NK-92 treated with Interleukin-12 subunit alpha and Interleukin-12 subunit beta, amount 100 ng/mL, for 24 hours (cell line): ENCODE measurements at regions not wholly inside any gene's neighbourhood (a gene's known extent, or its start where the extent isn't known, plus 50 kb on each side); places are given as distances from the start of the nearest gene placed in this dataset.

Experiments used
- DNase-seq: peaks from one replicate; lab custom pipeline; 2025; lab: John Stamatoyannopoulos, UW

DNA sequence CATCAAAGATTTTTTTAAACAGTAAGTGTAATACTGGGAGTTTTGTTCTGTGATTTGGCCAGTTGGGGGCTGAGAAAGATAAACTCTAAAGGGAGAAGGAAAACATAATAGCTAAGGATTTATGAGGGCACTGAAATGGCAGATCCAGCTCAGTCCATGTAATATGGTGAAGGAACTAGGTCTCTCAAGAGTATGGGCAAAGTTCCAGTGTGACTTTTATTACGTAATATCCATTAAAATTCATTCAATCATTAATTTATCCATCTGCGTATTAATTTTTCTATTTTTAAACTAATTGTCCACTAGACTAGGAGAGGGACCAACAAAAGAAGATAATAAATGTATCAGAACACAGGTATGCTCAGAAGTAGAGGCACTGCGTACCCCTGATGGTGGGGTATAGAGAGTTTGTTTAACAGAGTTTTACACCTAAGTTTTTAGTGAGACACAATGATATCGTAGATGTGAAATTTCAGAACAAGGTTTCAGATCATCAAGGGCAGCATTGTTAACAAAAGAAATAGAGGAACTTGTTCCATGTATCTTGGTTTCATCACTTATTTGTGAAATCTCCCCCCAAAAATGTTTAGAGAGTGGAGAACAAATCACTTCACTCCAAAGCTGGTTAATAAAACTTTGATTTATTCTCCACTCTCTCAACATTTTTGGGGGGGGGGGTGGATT lies 351.1 kb downstream of the GRXCR1 start:
- DNase-seq, result no peak

- no peak for DNase-seq
These were observed 352.3 kb downstream of the GRXCR1 start for GRCh38 chr4:43244688-43245382.

GRCh38 chr4:43251841-43252240 lies 359.3 kb downstream of the GRXCR1 start:
- no peak for DNase-seq

GRCh38 chr4:43253541-43253940 lies 361.0 kb downstream of the GRXCR1 start:
- DNase-seq, result no peak

DNA sequence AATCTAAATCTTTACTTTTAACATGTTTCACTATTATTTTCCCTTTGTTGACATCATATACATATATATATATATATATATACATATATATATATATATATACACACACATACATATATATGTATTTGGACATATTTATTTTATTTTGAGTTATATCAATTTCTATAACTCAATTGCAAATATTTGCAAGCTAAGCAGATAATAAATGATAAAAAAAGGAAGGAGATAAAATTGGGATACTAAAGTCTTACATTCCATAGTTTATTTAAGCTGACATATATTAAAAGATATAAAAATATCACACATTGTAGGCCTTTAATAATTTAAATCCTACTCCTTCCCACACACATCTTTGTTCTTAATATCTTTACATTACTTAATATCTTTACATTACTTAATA lies 372.2 kb downstream of the GRXCR1 start:
- no peak for DNase-seq

DNA sequence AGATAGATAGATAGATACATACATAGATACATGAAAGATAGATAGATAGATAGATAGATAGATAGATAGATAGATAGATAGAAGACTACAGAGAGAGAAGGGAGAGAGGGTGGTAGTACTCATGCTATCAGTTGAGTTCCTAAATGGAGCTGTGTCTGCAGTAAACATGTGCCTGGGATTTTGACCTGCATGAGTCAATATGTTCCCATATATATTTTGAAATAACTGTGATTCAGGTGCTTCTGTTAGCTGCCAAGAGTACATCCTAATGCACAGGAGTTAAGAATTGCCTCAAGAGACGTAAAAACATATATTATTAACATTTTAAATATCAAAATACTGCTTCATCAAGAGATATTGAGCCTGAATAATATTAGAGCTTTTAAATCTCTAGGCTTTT lies 379.4 kb downstream of the GRXCR1 start:
- DNase-seq, result no peak

GRCh38 chr4:43274376-43274775 lies 381.9 kb downstream of the GRXCR1 start:
- DNase-seq, result no peak

DNA sequence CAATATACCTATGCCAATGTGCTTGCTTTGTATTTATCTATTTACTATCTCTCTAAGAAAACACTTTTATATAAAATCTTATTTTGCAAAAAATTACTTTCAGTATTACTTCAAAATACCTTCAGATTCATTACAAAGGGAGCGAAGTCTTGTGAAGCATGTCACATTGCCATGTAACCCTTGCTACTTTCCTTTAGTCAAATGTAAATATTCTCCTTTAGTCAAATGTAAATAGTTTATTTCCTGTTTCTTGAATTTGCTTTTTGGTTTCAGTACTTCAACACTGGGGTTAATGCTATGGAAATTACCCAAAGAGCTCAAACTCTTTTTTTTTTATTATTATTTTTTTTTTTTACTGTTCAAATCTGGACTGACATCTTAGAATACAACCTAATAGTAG lies 383.3 kb downstream of the GRXCR1 start:
- no peak for DNase-seq

DNA sequence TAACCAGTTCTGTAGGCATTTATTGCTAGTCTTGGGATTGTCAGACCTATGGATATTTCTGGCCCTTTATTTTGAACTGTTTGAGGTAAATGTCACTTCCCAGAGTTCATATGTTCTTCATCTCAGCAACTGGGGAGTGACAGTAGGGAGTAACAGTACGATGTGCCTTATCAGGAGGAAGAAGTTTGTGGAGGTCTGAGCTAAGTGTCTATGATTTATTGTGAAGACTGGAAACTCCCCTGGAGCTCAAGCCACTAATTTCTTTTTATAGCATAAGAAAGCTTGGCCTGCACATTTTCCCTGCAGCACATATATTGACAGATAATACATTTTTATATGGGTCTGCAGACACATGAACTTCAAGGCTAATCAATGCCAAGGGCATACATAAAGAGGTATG lies 383.8 kb downstream of the GRXCR1 start:
- no peak for DNase-seq

DNA sequence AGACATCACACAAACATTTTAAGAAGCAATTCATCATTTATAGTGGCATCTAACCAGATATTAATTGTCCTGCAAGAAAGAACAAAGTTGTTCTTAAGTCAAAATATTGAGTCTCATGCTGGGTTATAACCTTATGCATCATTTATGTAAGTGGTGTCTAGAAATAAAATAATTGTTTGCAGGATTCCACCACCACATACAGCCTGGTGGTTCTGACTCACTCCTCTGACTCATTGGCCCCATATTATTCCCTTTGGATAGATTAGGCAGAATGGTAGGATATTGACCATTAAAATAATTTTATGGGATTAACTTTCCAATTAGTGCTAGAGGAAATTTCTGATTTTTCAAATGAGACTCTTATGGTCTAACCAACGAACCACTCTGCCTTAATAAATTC lies 384.5 kb downstream of the GRXCR1 start:
- DNase-seq, result no peak

- DNase-seq, result no peak
These were observed 390.0 kb downstream of the GRXCR1 start for GRCh38 chr4:43282534-43282933.

DNA sequence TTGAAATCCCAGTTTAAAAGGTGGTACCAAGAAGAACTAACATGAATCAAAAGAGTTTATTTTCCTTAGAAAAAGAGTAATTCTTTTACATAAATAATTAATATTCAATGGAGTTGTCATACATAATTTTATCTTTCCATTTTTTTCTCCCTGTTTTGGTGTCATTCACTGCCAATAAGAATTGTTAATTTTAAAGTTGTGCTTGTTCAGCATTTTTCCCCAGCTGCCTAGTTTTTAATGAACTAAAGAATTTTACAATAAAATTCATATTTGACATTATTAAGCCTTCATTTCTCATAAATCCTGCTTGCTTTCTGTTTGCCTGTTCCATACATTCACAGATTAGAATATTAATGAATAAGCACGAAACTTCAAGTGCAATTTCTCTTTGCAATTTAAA lies 393.6 kb downstream of the GRXCR1 start:
- no peak for DNase-seq

DNA sequence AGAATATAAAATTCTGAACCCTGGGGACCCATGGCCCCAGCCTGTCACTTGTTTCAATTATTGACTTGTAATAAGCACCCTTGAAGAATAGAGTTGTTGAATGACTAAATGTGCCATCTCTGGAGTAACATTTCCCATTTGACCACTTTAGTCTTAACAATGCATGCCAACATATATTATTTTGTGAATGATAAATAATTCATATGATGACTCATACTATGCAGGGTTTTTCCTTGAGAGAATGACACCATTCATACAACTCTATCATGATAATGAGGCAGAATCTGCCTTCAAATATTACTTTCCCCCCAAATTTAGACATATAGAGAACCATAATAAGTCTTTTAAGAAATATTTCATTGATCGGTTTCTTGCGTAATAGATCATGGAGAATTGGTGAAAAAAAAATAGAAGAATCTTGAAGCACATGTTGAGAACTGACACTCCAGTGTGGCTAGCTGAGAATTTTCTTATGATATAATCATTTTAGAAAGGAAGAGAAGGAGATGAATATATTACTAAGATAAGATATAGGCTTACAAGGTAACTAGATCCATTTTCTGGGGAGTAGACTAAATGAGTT lies 404.5 kb downstream of the GRXCR1 start:
- DNase-seq, result no peak

GRCh38 chr4:43316813-43317212 lies 424.3 kb downstream of the GRXCR1 start:
- DNase-seq, result no peak

DNA sequence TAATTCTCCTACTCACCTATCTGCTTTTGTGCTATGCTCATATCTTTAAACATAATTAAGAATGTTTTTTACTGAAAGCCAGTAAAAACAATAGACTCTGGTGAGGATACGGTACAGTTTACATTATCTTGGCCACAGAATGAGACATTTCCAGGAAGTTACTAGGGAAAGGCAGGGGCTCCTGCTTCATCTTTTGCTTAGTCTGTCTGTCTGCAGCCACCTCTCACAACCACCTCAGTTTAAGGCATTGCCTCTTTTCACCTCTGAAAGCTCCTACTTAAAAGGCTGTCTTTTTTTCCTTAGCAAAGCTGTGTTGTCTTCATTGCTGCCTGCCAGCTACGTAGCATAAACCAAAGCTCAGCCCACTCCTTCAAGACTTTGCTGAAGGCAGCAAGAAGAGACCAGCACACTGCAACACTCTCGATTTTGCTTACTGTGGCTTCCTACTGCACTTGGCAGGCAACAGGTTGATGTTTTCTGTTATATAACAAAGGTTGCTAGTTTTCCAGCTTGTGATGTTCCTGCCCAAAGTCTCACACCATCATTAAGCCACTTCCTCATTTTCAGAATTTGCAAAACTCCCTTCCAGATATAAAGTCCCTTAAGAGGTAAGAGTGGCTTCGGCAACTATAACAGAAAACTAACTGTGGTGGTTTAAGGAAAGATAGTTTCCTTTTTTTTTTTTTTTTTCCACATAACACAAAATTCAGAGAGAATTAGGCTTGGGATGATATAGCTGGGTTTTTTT lies 432.9 kb downstream of the GRXCR1 start:
- no peak for DNase-seq

- DNase-seq, result no peak
These were observed 437.8 kb downstream of the GRXCR1 start for GRCh38 chr4:43330288-43330687.

GRCh38 chr4:43331226-43332051 lies 438.9 kb downstream of the GRXCR1 start:
- no peak for DNase-seq

DNA sequence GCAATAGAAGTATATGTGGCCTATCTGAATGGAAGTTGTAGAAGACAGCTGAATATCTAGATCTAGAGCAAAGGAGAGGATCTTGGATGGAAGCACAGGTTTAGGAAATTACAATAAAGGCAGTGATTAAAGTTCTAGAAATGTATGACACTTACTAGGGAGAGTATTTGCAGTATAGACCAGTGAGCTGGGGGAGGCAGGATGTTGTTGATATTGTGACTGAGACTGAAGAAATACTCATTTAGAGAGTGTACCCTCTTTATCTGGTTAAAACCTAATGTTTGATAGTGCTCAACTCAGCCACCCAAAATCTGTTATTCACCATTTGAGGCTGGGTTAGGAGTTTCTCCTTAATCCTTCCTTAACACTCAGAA lies 439.5 kb downstream of the GRXCR1 start:
- no peak for DNase-seq

- no peak for DNase-seq
These were observed 445.2 kb downstream of the GRXCR1 start for GRCh38 chr4:43337707-43338106.

- DNase-seq, result no peak
These were observed 446.9 kb downstream of the GRXCR1 start for GRCh38 chr4:43339435-43339834.

GRCh38 chr4:43341741-43342140 lies 449.2 kb downstream of the GRXCR1 start:
- DNase-seq, result no peak

DNA sequence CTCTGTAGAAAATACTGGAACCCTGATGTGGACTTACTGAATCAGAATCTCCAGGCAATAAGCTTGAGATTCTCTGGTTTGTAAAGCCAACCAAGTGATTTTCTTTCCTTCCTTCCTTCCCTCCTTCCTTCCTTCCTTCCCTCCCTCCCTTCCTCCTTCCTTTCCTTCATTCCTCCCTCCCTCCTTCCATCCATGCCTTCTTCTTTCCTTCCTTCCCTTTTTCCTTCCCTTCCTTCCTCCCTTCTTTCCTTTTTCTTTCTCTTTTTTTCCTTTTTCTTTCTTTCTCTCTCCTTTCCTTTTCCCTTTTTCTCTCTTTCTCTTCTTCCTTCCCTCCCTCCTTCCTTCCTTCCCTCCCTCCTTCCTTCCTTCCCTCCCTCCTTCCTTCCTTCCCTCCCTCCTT lies 450.8 kb downstream of the GRXCR1 start:
- no peak for DNase-seq
